GM23338 (cell line): ENCODE measurements at regions not wholly inside any gene's neighbourhood (a gene's known extent, or its start where the extent isn't known, plus 50 kb on each side); places are given as distances from the start of the nearest gene placed in this dataset.

ENCODE experiments used
- ATAC-seq: fragments of 200-7000 bp; cut with Tn5 transposase; 3 replicates; pipeline ENCODE4 v1.9.1; 2020
- DNase-seq: peaks from one replicate; pipeline ENCODE4 v3.0.0-alpha.2; 2015; ENCODE audit warnings: low spot score
- H2AFZ ChIP-seq: fragments of 200-600 bp; sonication (generic); 2 replicates; pipeline ENCODE4 v1.8.0; 2016; ENCODE audit warnings: antibody characterized with exemption, mild to moderate bottlenecking, moderate library complexity
- H3F3A ChIP-seq: fragments of 200-600 bp; sonication (generic); replicated peaks from 2 replicates; pipeline ENCODE4 v1.8.0; 2017; ENCODE audit warnings: antibody characterized with exemption, mixed run types, low read depth
- H3K27ac ChIP-seq: fragments of 200-600 bp; sonication (generic); 2 replicates; pipeline ENCODE4 v1.6.1; 2016; ENCODE audit warnings: low read depth
- H3K27me3 ChIP-seq: fragments of 200-600 bp; sonication (generic); 2 replicates; pipeline ENCODE4 v1.8.0; 2016; ENCODE audit warnings: mild to moderate bottlenecking, mixed run types, moderate library complexity; ENCODE audit not compliant: insufficient read depth
- H3K36me3 ChIP-seq: fragments of 200-600 bp; sonication (generic); 2 replicates; pipeline ENCODE4 v1.8.0; 2016; ENCODE audit warnings: mild to moderate bottlenecking; ENCODE audit not compliant: insufficient read depth
- H3K4me1 ChIP-seq: fragments of 200-600 bp; sonication (generic); 2 replicates; pipeline ENCODE4 v1.8.0; 2016; ENCODE audit warnings: mild to moderate bottlenecking, moderate library complexity; ENCODE audit not compliant: insufficient read depth
- H3K4me2 ChIP-seq: fragments of 200-600 bp; sonication (generic); 2 replicates; pipeline ENCODE4 v1.7.1; 2017; ENCODE audit warnings: mixed run types
- H3K4me3 ChIP-seq: fragments of 200-600 bp; sonication (generic); 2 replicates; pipeline ENCODE4 v1.6.1; 2016; ENCODE audit warnings: mixed run types
- H3K79me2 ChIP-seq: fragments of 200-600 bp; sonication (generic); replicated peaks from 2 replicates; pipeline ENCODE4 v1.8.0; 2017; ENCODE audit warnings: mild to moderate bottlenecking; ENCODE audit not compliant: insufficient read depth
- H3K9me2 ChIP-seq: fragments of 200-600 bp; sonication (generic); 2 replicates; pipeline ENCODE4 v1.8.0; 2017; ENCODE audit not compliant: insufficient read depth
- H4K20me1 ChIP-seq: fragments of 200-600 bp; sonication (generic); replicated peaks from 2 replicates; pipeline ENCODE4 v1.8.0; 2017; ENCODE audit warnings: mild to moderate bottlenecking; ENCODE audit not compliant: insufficient read depth
- H3K27ac Mint-ChIP-seq: 2 replicates; pipeline ENCODE4 v1.8.0; 2020; ENCODE audit warnings: inconsistent platforms, mild to moderate bottlenecking, moderate library complexity, mixed read lengths
- H3K27me3 Mint-ChIP-seq: 3 replicates; pipeline ENCODE4 v1.8.0; 2022; ENCODE audit warnings: low read depth, mild to moderate bottlenecking, moderate library complexity, mixed read lengths, inconsistent platforms; ENCODE audit not compliant: insufficient read depth, poor library complexity
- H3K36me3 Mint-ChIP-seq: 3 replicates; pipeline ENCODE4 v1.8.0; 2021; ENCODE audit warnings: low read depth, mild to moderate bottlenecking, inconsistent platforms, moderate library complexity, mixed read lengths
- H3K4me1 Mint-ChIP-seq: 3 replicates; pipeline ENCODE4 v1.8.0; 2020; ENCODE audit warnings: mild to moderate bottlenecking, inconsistent platforms, mixed read lengths
- H3K4me3 Mint-ChIP-seq: 3 replicates; pipeline ENCODE4 v1.8.0; 2021; ENCODE audit warnings: moderate library complexity, mild to moderate bottlenecking, inconsistent platforms, mixed read lengths
- H3K9me3 Mint-ChIP-seq: 3 replicates; pipeline ENCODE4 v1.8.0; 2020; ENCODE audit warnings: moderate library complexity, mild to moderate bottlenecking, inconsistent platforms, mixed read lengths
- CREB1 ChIP-seq: fragments of 250-450 bp; sonication (Bioruptor Pico); IDR thresholded peaks from 2 replicates; pipeline ENCODE4 v1.5.0; 2020; ENCODE audit warnings: low read depth, mild to moderate bottlenecking, moderate library complexity
- EZH2 ChIP-seq: fragments of 200-600 bp; sonication (generic); IDR thresholded peaks from one replicate; pipeline ENCODE4 v1.8.0; 2017; ENCODE audit warnings: antibody characterized with exemption, mild to moderate bottlenecking, low read depth; ENCODE audit not compliant: unreplicated experiment
- EZH2phosphoT487 ChIP-seq: fragments of 200-600 bp; sonication (generic); IDR thresholded peaks from one replicate; pipeline ENCODE4 v1.8.1; 2018; ENCODE audit warnings: antibody characterized with exemption; ENCODE audit not compliant: unreplicated experiment
- JUNB ChIP-seq: IDR thresholded peaks from one replicate; pipeline ENCODE4 v1.6.1; 2016; ENCODE audit warnings: antibody characterized with exemption; ENCODE audit not compliant: unreplicated experiment
- NANOG ChIP-seq: IDR thresholded peaks from 2 replicates; pipeline ENCODE4 v1.6.1; 2016; ENCODE audit warnings: antibody characterized with exemption, borderline replicate concordance
- POLR2AphosphoS5 ChIP-seq: IDR thresholded peaks from 2 replicates; pipeline ENCODE4 v1.6.1; 2016; ENCODE audit warnings: antibody characterized with exemption, low read depth
- STAT1 ChIP-seq: IDR thresholded peaks from one replicate; pipeline ENCODE4 v1.6.1; 2016; ENCODE audit warnings: antibody characterized with exemption; ENCODE audit not compliant: unreplicated experiment
- ZNF114 ChIP-seq: fragments of 250-450 bp; sonication (Bioruptor Pico); IDR thresholded peaks from 2 replicates; pipeline ENCODE4 v1.5.0; 2020; ENCODE audit warnings: mild to moderate bottlenecking, moderate library complexity
- ZNF331 ChIP-seq: fragments of 250-450 bp; sonication (Bioruptor Pico); IDR thresholded peaks from 2 replicates; pipeline ENCODE4 v1.5.0; 2020; ENCODE audit warnings: low read depth, mild to moderate bottlenecking, moderate library complexity
- TF ChIP-seq, protein P1 (sequence below): fragments of 250-450 bp; sonication (Bioruptor Pico); IDR thresholded peaks from 2 replicates; pipeline ENCODE4 v1.5.0; 2020; ENCODE audit warnings: mild to moderate bottlenecking, moderate library complexity
- TF ChIP-seq, protein P2 (sequence below): IDR thresholded peaks from one replicate; pipeline ENCODE4 v1.6.1; 2018; ENCODE audit warnings: antibody characterized with exemption; ENCODE audit not compliant: unreplicated experiment

DNA sequence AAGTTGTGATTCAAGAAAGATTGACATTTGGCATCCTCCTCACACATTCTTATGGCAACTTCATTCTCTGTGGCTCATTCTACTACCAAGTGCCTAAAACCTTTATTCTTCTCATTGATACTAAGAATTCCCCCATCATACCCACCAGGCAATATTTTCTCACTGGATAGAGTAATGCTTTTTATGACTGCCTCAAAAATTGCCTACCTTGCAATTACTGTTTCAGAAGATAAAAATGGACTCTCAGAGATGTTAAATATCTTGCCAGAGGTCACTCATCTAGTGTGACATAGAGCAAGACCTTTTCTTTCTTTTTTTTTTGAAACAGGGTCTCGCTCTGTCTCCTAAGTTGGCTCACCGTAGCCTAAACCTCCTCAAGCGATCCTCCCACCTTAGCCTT is 192.8 kb upstream of the KYNU start:
- no peaks in the 10 kb centered on the region for H3K27me3 Mint-ChIP-seq

More for the DNA sequence above, 192.8 kb upstream of the KYNU start:
- Histone ChIP-seq H2AFZ (peak overlapping the region; percentile 6; the same call in 1 of the 2 replicates), H3K4me1 (peaks cover 11% of the 10 kb centered on the region; the same call in 1 of the 2 replicates), H3K9me2 (no peaks in the 10 kb centered on the region; the same call in 1 of the 2 replicates), H3K27ac (no peak overlapping the region), H3K4me2 (no peak overlapping the region), H3K27me3 (no peaks in the 10 kb centered on the region), H3K36me3 (no peaks in the 10 kb centered on the region), H3K79me2 (no peaks in the 10 kb centered on the region), H3F3A (no peaks in the 10 kb centered on the region), H4K20me1 (no peaks in the 10 kb centered on the region), H3K4me3 (no peak overlapping the region)
- ATAC-seq (no peak), DNase-seq (no peak)
- no peaks in the 10 kb centered on the region for H3K36me3 Mint-ChIP-seq
- H3K27ac Mint-ChIP-seq, result no peak overlapping the region
- TF ChIP-seq ZNF114 (CRISPR knock-in tag) (no peak), POLR2AphosphoS5 (no peak), STAT1 (no peak), EZH2phosphoT487 (no peak), ZNF331 (CRISPR knock-in tag) (no peak), NANOG (no peak), CREB1 (CRISPR knock-in tag) (no peak), EZH2 (no peak), JUNB (no peak)
- TF ChIP-seq, protein P1, sequence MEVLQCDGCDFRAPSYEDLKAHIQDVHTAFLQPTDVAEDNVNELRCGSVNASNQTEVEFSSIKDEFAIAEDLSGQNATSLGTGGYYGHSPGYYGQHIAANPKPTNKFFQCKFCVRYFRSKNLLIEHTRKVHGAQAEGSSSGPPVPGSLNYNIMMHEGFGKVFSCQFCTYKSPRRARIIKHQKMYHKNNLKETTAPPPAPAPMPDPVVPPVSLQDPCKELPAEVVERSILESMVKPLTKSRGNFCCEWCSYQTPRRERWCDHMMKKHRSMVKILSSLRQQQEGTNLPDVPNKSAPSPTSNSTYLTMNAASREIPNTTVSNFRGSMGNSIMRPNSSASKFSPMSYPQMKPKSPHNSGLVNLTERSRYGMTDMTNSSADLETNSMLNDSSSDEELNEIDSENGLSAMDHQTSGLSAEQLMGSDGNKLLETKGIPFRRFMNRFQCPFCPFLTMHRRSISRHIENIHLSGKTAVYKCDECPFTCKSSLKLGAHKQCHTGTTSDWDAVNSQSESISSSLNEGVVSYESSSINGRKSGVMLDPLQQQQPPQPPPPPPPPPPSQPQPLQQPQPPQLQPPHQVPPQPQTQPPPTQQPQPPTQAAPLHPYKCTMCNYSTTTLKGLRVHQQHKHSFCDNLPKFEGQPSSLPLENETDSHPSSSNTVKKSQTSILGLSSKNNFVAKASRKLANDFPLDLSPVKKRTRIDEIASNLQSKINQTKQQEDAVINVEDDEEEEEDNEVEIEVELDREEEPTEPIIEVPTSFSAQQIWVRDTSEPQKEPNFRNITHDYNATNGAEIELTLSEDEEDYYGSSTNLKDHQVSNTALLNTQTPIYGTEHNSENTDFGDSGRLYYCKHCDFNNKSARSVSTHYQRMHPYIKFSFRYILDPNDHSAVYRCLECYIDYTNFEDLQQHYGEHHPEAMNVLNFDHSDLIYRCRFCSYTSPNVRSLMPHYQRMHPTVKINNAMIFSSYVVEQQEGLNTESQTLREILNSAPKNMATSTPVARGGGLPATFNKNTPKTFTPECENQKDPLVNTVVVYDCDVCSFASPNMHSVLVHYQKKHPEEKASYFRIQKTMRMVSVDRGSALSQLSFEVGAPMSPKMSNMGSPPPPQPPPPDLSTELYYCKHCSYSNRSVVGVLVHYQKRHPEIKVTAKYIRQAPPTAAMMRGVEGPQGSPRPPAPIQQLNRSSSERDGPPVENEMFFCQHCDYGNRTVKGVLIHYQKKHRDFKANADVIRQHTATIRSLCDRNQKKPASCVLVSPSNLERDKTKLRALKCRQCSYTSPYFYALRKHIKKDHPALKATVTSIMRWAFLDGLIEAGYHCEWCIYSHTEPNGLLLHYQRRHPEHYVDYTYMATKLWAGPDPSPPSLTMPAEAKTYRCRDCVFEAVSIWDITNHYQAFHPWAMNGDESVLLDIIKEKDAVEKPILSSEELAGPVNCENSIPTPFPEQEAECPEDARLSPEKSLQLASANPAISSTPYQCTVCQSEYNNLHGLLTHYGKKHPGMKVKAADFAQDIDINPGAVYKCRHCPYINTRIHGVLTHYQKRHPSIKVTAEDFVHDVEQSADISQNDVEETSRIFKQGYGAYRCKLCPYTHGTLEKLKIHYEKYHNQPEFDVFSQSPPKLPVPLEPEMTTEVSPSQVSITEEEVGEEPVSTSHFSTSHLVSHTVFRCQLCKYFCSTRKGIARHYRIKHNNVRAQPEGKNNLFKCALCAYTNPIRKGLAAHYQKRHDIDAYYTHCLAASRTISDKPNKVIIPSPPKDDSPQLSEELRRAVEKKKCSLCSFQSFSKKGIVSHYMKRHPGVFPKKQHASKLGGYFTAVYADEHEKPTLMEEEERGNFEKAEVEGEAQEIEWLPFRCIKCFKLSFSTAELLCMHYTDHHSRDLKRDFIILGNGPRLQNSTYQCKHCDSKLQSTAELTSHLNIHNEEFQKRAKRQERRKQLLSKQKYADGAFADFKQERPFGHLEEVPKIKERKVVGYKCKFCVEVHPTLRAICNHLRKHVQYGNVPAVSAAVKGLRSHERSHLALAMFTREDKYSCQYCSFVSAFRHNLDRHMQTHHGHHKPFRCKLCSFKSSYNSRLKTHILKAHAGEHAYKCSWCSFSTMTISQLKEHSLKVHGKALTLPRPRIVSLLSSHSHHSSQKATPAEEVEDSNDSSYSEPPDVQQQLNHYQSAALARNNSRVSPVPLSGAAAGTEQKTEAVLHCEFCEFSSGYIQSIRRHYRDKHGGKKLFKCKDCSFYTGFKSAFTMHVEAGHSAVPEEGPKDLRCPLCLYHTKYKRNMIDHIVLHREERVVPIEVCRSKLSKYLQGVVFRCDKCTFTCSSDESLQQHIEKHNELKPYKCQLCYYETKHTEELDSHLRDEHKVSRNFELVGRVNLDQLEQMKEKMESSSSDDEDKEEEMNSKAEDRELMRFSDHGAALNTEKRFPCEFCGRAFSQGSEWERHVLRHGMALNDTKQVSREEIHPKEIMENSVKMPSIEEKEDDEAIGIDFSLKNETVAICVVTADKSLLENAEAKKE (CRISPR knock-in tag), result no peak
- TF ChIP-seq, protein P2, sequence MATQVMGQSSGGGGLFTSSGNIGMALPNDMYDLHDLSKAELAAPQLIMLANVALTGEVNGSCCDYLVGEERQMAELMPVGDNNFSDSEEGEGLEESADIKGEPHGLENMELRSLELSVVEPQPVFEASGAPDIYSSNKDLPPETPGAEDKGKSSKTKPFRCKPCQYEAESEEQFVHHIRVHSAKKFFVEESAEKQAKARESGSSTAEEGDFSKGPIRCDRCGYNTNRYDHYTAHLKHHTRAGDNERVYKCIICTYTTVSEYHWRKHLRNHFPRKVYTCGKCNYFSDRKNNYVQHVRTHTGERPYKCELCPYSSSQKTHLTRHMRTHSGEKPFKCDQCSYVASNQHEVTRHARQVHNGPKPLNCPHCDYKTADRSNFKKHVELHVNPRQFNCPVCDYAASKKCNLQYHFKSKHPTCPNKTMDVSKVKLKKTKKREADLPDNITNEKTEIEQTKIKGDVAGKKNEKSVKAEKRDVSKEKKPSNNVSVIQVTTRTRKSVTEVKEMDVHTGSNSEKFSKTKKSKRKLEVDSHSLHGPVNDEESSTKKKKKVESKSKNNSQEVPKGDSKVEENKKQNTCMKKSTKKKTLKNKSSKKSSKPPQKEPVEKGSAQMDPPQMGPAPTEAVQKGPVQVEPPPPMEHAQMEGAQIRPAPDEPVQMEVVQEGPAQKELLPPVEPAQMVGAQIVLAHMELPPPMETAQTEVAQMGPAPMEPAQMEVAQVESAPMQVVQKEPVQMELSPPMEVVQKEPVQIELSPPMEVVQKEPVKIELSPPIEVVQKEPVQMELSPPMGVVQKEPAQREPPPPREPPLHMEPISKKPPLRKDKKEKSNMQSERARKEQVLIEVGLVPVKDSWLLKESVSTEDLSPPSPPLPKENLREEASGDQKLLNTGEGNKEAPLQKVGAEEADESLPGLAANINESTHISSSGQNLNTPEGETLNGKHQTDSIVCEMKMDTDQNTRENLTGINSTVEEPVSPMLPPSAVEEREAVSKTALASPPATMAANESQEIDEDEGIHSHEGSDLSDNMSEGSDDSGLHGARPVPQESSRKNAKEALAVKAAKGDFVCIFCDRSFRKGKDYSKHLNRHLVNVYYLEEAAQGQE, result no peak
- no peaks in the 10 kb centered on the region for H3K9me3 Mint-ChIP-seq
- H3K4me1 Mint-ChIP-seq, result peaks cover 9% of the 10 kb centered on the region; the same call in 2 of the 3 replicates
- no peak overlapping the region for H3K4me3 Mint-ChIP-seq
